GM18868 (cell line): ENCODE measurements at regions not wholly inside any gene's neighbourhood (a gene's known extent, or its start where the extent isn't known, plus 50 kb on each side); places are given as distances from the start of the nearest gene placed in this dataset.

ENCODE experiments used
- ATAC-seq: cut with Tn5 transposase; IDR thresholded peaks from one replicate; pipeline ENCODE4 v1.9.1; 2021; ENCODE audit warnings: mild to moderate bottlenecking, moderate library complexity; ENCODE audit not compliant: unreplicated experiment

DNA sequence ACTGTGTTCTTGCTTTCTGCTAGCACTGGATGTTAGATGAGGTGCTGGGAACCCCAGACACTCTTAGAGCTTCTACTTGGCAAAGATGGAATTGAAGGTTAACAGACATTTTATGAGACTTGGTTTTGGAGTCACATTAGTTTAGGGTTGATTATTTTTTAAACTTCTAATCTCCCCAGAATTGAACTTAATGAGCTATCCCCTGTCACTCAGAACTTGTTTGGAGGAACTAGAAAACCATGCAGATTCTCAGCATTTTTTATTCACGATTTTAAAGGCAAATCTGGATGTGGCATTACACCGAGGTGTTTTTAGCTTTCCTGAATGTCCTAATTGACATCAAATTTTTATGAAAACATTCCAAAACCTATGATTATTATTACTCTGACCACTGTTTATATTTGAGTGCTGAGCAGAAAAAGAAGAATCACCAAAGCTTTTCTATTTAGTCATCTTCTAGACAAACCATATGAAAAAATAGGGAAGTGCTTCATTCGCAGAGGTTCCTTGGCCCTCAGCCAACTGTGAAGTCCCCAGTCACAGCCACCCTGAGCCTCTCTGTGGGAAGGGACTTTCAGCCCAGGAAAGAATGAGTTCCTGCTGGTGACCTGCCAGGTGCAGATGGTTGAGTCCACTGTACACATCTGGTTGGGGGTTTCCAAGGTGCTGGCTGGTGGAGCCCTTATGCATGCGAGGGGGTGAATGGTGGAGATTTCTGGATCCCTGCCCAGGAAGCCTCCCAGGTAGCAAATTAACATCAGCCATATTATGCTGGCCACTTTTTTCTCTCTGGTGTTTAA lies 196.0 kb upstream of the TOPAZ1 start:
- ATAC-seq, result peak; percentile 87

DNA sequence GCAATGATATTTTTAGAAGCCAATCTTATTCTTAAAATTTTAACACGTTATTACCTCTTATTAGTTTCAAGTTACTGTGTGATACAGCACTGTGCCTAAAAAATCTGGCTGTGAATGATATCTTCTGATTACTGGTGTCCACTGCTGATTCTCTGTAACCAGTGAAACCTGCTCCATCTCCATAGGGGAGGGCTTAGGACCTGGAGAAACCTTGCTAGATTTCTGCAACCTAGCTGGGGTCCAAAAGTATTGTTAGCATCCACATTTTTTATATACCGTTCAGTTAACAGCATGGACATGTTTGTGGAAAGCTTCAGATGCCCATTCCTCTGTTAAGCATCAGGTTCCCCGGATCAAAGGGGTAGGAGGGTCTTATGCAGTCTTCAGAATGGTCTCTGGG lies 193.9 kb upstream of the TOPAZ1 start:
- no peak for ATAC-seq

DNA sequence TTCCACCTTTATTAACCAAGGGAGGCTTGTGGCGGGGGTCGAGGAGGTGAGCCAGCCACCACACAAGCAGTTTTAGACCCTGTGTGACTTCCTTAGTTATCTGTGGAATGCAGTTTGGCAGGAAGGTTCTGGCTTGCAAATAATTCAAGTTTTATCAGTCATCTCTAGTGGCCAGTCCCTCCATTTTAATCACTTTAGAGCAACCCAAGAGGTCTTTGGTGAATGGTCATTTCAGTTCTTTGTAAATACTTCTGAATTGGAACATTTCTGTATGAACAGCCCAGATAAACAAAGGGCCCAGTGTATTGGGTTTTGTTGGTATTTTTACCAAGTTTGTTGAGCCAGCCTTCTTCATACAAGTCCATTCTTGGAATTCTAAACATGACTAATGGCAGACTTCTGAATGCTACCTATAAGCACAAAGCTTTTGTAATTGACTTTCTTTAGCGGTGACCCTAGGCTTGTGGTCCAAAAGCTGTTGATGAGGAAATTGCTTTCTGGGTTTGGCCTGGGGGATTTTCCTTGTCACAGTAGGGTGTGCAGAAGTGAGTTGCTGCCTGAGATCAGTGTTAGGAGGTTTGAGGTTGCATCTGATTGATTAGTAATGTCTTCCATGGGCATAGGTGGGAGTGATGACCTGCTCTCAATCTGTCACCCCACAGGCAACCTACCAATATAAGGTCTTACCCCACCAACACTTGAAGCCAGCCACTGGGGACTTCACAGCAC lies 193.3 kb upstream of the TOPAZ1 start:
- ATAC-seq, result peak; percentile 34

DNA sequence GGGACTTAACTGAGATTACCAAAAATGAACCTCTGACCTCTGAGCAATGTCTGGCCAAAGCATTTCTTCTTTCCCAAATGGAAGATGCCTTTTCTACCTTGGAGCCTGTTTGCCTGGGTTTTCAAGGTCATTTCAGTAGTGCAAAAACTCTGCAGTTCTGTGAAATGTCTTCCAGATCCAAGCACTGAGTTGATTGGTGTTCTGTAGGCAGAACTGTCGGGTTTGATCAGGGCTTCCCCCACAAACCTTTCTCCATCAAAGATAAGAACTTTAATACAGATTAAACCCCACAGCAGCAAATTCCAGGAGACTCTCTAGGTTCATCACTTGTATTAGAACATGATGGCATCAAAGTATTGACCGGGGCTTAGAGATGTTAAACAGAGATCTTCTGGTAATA lies 192.7 kb upstream of the TOPAZ1 start:
- no peak for ATAC-seq

DNA sequence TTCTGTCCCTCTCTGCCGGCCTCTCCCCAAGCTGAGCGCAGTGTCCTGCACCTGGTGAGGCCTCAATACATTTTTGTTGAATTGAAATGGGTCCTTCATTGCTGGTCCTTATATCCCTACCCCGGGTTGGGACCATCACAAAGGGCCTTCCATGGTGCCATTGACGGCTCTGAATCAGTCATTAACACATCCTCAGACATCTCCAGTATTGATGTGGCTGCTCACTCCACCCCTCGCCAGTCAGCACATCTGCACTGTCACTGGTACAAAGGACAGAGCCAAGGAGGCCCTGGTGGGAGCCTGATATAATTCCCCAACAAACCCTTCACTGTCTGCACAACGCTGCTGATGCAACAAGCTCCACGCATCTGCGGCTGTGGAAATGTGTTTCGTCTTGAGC lies 191.6 kb upstream of the TOPAZ1 start:
- no peak for ATAC-seq

DNA sequence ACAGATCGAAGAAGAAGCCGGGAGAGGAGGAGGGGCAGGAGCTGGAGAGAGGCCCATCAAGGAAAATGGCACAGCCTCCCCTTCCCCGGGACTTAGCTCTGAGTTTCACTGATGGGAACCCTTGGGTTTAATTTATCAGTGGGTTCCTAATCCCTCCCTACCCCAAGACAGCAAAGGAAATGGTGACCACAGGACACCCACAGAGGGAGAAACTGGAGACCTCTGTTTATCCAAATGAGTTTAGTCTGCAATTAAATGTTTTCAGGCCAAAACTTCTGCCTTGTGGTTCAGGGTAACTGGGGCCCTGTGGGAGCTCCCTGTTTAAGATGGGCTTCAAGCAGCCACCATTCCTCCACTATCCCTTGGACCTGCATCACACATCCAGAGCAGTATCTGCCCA lies 190.8 kb upstream of the TOPAZ1 start:
- ATAC-seq, result no peak

DNA sequence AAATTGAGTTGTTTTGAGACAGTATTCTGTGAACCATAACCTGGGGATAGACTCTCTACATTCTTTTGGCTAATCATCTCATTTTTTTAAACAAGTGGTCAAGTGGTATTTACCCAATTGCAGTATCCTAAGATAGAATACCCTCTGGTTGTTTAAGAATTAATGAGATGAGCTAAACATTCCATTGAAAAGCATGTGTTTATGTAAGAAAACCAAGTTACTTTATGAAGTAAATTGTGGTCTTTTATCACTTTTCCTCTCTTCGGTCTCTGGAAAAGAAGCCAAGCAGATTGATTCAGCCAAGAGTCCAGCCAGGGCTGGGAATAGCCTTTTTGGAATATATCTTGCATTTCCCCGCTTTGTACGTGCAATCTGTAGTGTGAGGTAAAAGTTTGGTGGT lies 185.7 kb upstream of the TOPAZ1 start:
- no peak for ATAC-seq

DNA sequence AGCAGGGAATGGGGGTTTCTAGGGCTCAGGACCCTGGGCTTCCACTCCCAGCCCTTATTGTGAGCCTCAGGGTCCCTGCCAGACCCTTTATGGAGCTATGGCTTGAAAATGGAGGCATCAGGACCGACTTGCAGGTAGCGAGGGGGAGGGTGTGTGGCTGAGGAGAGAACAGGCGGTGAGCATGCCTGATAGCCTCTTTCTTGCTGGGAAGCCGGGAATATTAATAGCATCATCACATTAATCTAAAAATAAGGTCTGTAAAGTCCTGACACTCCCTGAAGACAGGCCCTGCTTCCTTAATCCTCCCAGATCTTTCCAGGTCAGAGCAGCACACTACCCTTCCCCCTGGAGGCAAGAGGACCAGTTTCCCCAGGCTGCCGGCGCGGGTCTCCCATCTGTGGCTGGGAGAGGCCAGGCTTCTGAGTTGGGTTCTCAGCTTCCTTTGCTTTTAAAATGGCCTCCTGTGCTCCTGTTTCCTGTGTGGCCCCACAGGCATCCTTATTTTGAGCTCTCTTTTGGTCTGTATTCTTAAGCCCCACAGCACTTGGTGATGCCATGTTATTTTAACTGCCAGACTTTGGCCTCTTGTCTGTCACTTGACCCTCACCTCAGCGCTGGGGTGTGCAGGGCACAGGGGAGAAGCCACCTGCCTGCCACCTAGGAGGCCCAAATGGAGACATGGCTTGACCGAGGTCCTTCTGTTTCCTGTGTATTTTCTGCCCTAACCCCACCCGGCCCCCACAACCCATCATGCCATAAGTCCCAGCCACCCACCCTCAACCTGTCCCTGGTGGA lies 185.0 kb upstream of the TOPAZ1 start:
- no peak for ATAC-seq

DNA sequence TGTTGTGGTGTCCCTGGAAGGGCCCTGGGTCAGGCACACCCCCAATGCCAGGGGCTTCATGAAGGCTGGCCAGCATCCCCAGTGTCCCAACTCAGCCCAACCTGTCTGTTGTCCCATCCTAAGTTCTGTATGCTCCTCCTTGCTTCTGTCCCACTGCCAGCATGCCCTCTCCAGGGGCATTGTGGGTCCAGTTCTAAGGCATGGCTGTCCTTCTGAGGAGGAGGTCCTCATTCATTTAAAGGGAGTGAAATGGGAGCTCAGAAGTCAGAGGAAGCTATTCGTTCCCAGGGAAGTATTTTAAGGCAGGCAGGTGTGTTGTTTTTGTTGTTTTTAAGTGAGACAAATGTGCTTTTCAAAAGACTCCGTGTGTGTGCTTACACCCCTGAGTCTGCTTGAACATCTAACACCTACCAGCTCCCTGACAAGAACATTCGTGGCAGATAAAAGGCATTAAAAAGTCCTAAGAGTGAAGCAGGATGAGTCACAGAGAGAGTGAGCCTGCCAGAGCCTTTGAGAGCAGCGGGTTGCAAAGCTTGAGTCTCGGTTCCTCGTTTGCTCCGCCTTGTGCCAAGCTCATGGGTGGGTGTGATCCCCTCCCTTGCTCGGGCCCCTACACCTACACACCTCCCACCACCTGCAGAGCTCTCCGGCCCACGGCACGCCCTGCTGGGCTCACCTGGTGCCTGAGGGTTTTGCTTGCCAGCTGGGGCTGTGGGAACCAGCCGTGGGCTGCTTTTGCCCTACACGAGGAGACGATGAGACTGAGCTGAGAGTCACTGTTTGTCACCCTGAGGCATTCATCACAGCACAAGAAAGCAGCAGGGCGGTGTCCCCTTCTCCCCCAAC lies 183.4 kb upstream of the TOPAZ1 start:
- ATAC-seq, result peak; percentile 90

DNA sequence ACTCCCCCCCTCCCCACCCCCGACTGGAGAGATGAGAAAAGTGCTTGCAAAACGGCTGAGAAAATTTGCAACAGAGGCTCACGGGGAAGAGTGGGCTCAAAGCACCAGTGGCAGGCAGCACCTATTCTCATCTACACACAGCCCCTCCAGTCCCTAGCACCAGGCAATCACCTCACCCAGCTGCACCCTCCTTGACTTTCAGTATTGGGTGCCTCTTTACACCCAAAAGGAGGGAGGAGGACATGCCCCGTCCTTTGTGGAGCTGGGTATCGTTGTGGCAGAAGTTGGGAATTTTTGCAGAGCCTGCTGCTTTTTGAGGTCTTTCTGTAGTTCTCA lies 182.8 kb upstream of the TOPAZ1 start:
- ATAC-seq, result peak; percentile 11

DNA sequence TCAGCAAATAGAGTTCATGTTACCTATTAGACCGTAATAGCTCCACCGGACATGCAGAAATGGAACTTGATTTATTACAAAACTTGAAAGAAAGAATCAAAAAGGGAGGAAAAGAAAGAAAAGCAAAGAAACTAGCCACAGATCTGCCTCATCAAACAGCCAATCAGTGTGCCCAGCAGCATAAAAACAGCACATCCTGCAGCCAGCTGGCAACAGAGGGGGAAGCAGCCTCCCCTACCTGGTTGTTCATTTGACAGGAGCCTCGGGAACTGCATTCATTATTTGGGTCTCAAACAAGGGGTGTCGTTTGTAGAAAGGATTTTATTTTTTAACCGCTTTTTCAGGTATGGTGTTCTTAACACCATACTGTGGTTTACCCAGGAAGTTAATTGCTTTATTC lies 181.5 kb upstream of the TOPAZ1 start:
- no peak for ATAC-seq

DNA sequence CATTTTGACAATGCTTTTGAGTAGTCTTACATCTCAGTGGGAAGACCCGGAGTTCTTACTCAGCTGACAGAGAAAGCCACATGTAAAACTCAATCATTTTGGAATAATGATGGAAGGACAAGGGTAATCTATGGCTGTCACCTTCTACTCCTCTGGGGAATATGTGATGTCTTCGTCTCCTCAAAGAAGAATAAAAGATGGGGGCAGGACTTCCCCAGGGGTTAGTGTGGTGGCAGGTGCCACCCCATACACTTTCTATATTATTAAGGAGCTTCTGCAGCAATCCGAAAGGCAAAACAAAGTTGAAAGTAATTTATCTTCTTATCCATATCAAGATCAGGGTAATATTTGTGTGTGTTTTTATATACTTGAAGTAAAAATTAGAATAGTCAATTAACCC lies 180.4 kb upstream of the TOPAZ1 start:
- peak; percentile 15 for ATAC-seq

DNA sequence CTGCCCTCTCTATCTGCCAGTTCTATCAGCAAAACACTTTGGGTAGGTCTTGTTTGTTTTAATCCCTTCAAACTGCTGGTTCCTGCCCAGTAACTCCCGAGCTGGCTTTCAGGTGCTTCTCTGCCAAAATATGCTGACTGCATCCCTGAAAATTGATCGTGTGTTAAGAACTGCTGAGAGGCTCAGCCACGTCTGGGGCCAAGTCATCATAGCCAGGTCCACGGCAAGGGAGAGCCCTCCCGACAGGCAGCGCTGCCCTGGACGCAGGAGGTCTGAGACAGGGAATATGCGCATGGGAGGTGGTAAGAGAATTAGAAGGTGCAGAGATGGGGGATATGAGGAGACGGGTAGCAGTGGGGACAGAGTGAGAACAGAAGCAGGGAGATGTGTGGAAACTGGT lies 179.7 kb upstream of the TOPAZ1 start:
- ATAC-seq, result no peak

DNA sequence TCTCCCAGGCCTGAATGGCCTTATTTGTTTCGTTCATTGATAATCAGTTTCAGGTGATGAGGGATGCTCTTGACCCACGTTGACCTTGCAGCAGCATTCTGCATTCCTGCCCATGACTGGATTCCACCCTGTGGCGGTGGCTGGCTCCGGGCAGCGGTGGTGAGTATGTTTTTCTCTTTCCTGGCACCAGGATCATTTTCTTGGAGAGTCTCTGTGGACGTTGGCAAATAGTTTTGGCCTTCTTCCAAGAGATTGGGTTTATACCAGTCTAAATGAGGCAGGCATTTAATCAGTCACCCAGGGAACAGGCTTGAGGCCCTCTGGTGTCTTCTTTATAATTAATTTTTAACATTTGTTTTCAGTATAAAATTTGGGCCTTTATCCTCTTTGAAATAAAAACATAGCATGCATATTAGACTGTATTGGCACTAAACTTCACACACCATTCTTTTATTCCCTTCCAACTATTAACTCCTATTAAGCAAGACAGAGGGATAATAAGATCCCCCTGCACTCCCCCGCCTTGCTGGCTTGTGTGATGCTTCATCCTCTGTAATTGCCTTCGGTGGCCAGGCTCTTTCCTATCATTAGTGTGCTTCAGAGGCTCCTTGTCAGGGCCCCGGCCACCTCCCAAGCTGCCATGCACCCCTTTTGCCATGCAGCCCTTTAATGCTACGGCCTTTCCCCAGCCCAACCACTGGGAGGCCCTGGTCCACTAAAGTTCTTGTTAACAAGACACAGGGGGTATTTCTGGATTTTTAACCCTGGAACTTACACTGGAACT lies 176.2 kb upstream of the TOPAZ1 start:
- ATAC-seq, result no peak

DNA sequence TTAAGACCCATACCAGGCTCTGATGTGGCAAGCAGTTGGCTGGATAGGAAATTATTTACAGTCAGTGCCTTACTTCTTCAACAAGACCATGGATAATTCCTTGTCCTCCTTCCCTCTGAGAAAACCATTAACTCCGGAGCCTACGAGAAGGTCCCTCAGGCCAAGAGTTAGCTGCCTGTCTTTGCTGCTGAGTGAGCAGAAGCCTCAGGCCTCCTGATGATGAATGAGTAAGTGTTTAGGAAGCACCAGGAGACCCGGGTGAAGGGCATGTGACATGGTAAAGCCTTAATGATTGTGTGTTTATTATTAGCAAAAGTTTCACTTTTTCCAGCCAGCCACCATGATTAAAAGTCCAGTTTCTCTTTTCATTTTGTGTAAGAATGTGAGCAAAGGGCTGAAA lies 174.9 kb upstream of the TOPAZ1 start:
- ATAC-seq, result no peak

DNA sequence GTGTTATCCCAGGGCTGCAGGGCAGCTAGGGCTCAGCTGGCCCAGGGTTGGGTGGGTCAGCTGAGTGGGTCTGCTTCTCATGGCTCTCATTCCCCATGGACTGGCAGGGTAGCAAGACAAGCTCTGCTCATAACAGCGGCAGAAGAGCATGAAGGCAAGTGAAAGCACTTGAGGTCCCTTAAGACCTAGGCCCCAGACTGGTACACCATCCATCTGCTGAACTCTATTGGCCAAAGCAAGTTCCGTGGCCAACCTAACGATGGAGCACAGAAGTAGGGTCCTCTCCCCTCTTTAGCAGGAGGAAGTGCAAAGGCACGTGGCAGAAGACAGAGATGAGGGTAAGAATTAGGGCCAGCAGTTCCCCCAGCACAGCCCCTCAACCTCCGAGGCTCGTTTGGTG lies 174.3 kb upstream of the TOPAZ1 start:
- no peak for ATAC-seq

DNA sequence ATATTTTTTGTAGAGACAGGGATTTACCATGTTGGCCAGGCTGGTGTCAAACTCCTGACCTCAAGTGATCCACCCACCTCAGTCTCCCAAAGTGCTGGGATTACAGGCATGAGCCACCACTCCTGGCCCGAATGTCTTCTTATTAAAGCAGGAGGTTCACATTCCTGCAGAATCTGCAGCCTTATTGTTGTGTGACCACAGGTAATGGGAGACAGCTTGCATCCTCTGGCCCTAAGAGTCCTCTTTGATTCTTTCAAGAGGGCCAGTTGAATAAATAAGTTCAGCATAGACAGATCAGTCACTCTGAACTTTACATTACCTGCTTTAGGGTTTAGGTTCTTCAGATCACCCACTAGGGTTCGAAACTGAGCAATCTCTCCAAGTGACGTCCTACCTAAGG lies 172.9 kb upstream of the TOPAZ1 start:
- no peak for ATAC-seq

DNA sequence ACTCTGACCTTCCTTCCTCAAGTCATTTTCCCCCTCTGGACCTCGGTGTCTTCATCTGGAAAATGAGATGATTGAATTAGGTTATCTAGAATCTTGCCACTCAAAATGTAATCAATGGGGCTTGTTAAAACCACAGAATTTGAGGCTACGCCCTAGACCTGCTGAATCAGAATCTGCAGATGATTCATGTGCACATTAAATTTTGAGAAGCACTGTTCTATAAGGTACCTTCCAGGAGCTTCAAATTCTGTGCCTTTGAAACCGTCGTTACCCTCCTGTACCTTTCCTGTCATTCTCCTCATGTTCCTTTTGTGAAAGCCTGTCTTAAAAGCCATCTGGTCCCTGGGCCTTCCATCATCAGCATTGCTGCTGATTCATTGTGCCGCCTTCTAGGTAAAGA lies 172.4 kb upstream of the TOPAZ1 start:
- no peak for ATAC-seq

DNA sequence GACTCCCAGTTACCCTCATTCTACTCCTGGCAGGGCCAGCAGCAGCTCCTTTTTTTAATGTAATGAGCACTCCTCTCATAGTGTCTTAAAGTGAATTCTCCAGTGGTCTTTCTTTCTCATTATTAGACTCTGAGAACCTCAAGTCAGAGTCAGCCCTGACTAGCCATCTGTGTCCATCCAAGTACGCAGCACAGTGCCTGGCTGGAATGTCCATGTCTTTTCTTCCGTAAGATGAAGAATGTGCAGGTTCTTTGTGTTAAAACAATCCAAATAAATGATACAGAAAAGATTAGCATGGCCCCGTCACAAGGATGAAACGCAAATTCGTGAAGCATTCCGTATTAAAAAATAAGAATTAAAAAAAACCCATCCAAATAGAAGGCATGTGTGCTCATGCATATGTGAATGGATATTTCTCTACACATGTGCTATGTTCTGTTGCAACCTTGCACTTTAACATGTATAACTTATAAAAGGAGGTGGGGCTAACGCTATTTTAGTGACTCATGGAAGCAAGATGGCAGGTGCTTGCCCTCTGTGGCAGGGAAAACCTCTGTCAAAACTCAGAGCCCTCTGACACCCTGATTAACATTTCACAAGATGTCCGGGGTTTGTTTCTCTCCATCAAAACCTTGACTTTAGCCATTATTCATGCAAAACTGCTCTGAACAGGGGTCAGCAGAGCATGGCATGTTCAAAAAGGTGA lies 170.7 kb upstream of the TOPAZ1 start:
- no peak for ATAC-seq
